ENCODE measurements at regions not wholly inside any gene's neighbourhood (a gene's known extent, or its start where the extent isn't known, plus 50 kb on each side); places are given as distances from the start of the nearest gene placed in this dataset.

GRCh38 chr4:71864380-71864779 lies 80.5 kb upstream of the GC start:
- TF ChIP-seq, protein P1, sequence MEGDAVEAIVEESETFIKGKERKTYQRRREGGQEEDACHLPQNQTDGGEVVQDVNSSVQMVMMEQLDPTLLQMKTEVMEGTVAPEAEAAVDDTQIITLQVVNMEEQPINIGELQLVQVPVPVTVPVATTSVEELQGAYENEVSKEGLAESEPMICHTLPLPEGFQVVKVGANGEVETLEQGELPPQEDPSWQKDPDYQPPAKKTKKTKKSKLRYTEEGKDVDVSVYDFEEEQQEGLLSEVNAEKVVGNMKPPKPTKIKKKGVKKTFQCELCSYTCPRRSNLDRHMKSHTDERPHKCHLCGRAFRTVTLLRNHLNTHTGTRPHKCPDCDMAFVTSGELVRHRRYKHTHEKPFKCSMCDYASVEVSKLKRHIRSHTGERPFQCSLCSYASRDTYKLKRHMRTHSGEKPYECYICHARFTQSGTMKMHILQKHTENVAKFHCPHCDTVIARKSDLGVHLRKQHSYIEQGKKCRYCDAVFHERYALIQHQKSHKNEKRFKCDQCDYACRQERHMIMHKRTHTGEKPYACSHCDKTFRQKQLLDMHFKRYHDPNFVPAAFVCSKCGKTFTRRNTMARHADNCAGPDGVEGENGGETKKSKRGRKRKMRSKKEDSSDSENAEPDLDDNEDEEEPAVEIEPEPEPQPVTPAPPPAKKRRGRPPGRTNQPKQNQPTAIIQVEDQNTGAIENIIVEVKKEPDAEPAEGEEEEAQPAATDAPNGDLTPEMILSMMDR (IDR thresholded peaks at IDR 0.05): no peak
- no peak for TF ChIP-seq POLR2A (IDR thresholded peaks at IDR 0.05; ENCODE audit: low read length)
- TF ChIP-seq, protein P2, sequence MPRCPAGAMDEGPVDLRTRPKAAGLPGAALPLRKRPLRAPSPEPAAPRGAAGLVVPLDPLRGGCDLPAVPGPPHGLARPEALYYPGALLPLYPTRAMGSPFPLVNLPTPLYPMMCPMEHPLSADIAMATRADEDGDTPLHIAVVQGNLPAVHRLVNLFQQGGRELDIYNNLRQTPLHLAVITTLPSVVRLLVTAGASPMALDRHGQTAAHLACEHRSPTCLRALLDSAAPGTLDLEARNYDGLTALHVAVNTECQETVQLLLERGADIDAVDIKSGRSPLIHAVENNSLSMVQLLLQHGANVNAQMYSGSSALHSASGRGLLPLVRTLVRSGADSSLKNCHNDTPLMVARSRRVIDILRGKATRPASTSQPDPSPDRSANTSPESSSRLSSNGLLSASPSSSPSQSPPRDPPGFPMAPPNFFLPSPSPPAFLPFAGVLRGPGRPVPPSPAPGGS (IDR thresholded peaks at IDR 0.05): no peak
- TF ChIP-seq RARB (CRISPR knock-in tag; IDR thresholded peaks at IDR 0.05): no peak
- no peak for TF ChIP-seq ATOH8 (CRISPR knock-in tag; IDR thresholded peaks at IDR 0.05; ENCODE audit: low read depth)
- TF ChIP-seq MAX (IDR thresholded peaks at IDR 0.05): no peak
- no peak for TF ChIP-seq HMGXB4 (CRISPR knock-in tag; IDR thresholded peaks at IDR 0.05; ENCODE audit: borderline replicate concordance)
- TF ChIP-seq SMC3 (IDR thresholded peaks at IDR 0.05): no peak
- no peak for TF ChIP-seq USF2 (IDR thresholded peaks at IDR 0.05)
- no peak for TF ChIP-seq RFX5 (IDR thresholded peaks at IDR 0.05)
- no peak for TF ChIP-seq RAD21 (conservative IDR thresholded peaks at IDR 0.05 in 1 of 2, IDR thresholded peaks at IDR 0.05 in 1 of 2)
- TF ChIP-seq EP300 (IDR thresholded peaks at IDR 0.05): no peak
- no peak for TF ChIP-seq CBX2 (IDR thresholded peaks at IDR 0.05; ENCODE audit: borderline replicate concordance, low read depth)
- TF ChIP-seq HDAC2 (IDR thresholded peaks at IDR 0.05): no peak

All from A549 (cell line).